HuH-7 (cell line): ENCODE measurements at regions not wholly inside any gene's neighbourhood (a gene's known extent, or its start where the extent isn't known, plus 50 kb on each side); places are given as distances from the start of the nearest gene placed in this dataset.
"Not testable (repeated sequence)": the region's sequence is repeated elsewhere in the genome, so short reads cannot be mapped to it uniquely, and the experiment has no call there.

Experiments
- DNase-seq: peaks from one replicate; pipeline ENCODE4 v3.0.0; 2011; ENCODE audit warnings: low spot score

GRCh38 chr15:62506217-62506805 lies 341.2 kb upstream of the C2CD4B start:
- no peak for DNase-seq

GRCh38 chr15:62509395-62509958 lies 344.4 kb upstream of the C2CD4B start:
- no peak for DNase-seq

- DNase-seq = no peak
Observed at GRCh38 chr15:62510791-62511190, 345.7 kb upstream of the C2CD4B start.

- DNase-seq = no peak
Observed at GRCh38 chr15:62512904-62513303, 347.8 kb upstream of the C2CD4B start.

GRCh38 chr15:62513893-62514292 lies 348.8 kb upstream of the C2CD4B start:
- DNase-seq = no peak

- no peak for DNase-seq
Observed at GRCh38 chr15:62515696-62516395, 350.8 kb upstream of the C2CD4B start.

GRCh38 chr15:62517541-62517940 lies 352.5 kb upstream of the C2CD4B start:
- no peak for DNase-seq

- DNase-seq = not testable (repeated sequence)
Observed at GRCh38 chr15:62518666-62519065, 353.6 kb upstream of the C2CD4B start.

- DNase-seq = no peak
Observed at GRCh38 chr15:62519900-62520299, 354.8 kb upstream of the C2CD4B start.

GRCh38 chr15:62520887-62521286 lies 355.8 kb upstream of the C2CD4B start:
- no peak for DNase-seq

GRCh38 chr15:62521396-62521795 lies 356.3 kb upstream of the C2CD4B start:
- no peak for DNase-seq

GRCh38 chr15:62524848-62525247 lies 359.8 kb upstream of the C2CD4B start:
- no peak for DNase-seq

GRCh38 chr15:62527387-62527786 lies 362.3 kb upstream of the C2CD4B start:
- DNase-seq = no peak

GRCh38 chr15:62528505-62528904 lies 363.4 kb upstream of the C2CD4B start:
- DNase-seq = no peak

- no peak for DNase-seq
Observed at GRCh38 chr15:62532367-62532766, 367.3 kb upstream of the C2CD4B start.

GRCh38 chr15:62533687-62534086 lies 368.6 kb upstream of the C2CD4B start:
- DNase-seq = no peak

GRCh38 chr15:62534996-62535395 lies 369.9 kb upstream of the C2CD4B start:
- no peak for DNase-seq

GRCh38 chr15:62539236-62539635 lies 374.2 kb upstream of the C2CD4B start:
- no peak for DNase-seq

- no peak for DNase-seq
Observed at GRCh38 chr15:62541250-62541649, 376.2 kb upstream of the C2CD4B start.

- DNase-seq = no peak
Observed at GRCh38 chr15:62541846-62542245, 376.8 kb upstream of the C2CD4B start.

GRCh38 chr15:62544446-62544845 lies 379.4 kb upstream of the C2CD4B start:
- no peak for DNase-seq

- no peak for DNase-seq
Observed at GRCh38 chr15:62545467-62546227, 380.6 kb upstream of the C2CD4B start.

GRCh38 chr15:62546628-62547027 lies 381.5 kb upstream of the C2CD4B start:
- DNase-seq = no peak
